HG02588 (cell line): ENCODE measurements at regions not wholly inside any gene's neighbourhood (a gene's known extent, or its start where the extent isn't known, plus 50 kb on each side); places are given as distances from the start of the nearest gene placed in this dataset.
A peak's percentile ranks its signal among the peaks of the same experiment; 100 is the strongest.
"Not testable (repeated sequence)": the region's sequence is repeated elsewhere in the genome, so short reads cannot be mapped to it uniquely, and the experiment has no call there.

Experiments
- ATAC-seq: cut with Tn5 transposase; IDR thresholded peaks from one replicate; pipeline ENCODE4 v1.9.1; 2021; ENCODE audit warnings: mild to moderate bottlenecking, moderate library complexity; ENCODE audit not compliant: unreplicated experiment

GRCh38 chrX:63581906-63582305 lies 203.1 kb downstream of the ARHGEF9 start:
- no peak for ATAC-seq

GRCh38 chrX:63581398-63581797 lies 203.6 kb downstream of the ARHGEF9 start:
- no peak for ATAC-seq

GRCh38 chrX:63576533-63576932 lies 208.5 kb downstream of the ARHGEF9 start:
- no peak for ATAC-seq

- ATAC-seq, result not testable (repeated sequence)
Measured at GRCh38 chrX:63575700-63576099, 209.3 kb downstream of the ARHGEF9 start.

GRCh38 chrX:63566856-63567255 lies 215.7 kb upstream of the SPIN4 start:
- no peak for ATAC-seq

- no peak for ATAC-seq
Measured at GRCh38 chrX:63561425-63561824, 210.3 kb upstream of the SPIN4 start.

- peak; percentile 98 for ATAC-seq
Measured at GRCh38 chrX:63560601-63561218, 209.6 kb upstream of the SPIN4 start.

GRCh38 chrX:63551856-63552255 lies 200.7 kb upstream of the SPIN4 start:
- ATAC-seq, result no peak

- ATAC-seq, result no peak
Measured at GRCh38 chrX:63530654-63531053, 179.5 kb upstream of the SPIN4 start.

GRCh38 chrX:63529961-63530360 lies 178.8 kb upstream of the SPIN4 start:
- no peak for ATAC-seq

GRCh38 chrX:63526863-63527262 lies 175.7 kb upstream of the SPIN4 start:
- no peak for ATAC-seq

GRCh38 chrX:63525491-63525890 lies 174.4 kb upstream of the SPIN4 start:
- ATAC-seq, result no peak

GRCh38 chrX:63519368-63519767 lies 168.2 kb upstream of the SPIN4 start:
- not testable (repeated sequence) for ATAC-seq

GRCh38 chrX:63514569-63515080 lies 163.5 kb upstream of the SPIN4 start:
- no peak for ATAC-seq

GRCh38 chrX:63513825-63514568 lies 162.9 kb upstream of the SPIN4 start:
- no peak for ATAC-seq

- ATAC-seq, result no peak
Measured at GRCh38 chrX:63511361-63511760, 160.2 kb upstream of the SPIN4 start.

GRCh38 chrX:63508668-63509067 lies 157.5 kb upstream of the SPIN4 start:
- ATAC-seq, result no peak

- ATAC-seq, result no peak
Measured at GRCh38 chrX:63506320-63506719, 155.2 kb upstream of the SPIN4 start.

GRCh38 chrX:63503541-63503940 lies 152.4 kb upstream of the SPIN4 start:
- no peak for ATAC-seq

- ATAC-seq, result no peak
Measured at GRCh38 chrX:63488546-63489373, 137.6 kb upstream of the SPIN4 start.

GRCh38 chrX:63475200-63475599 lies 124.1 kb upstream of the SPIN4 start:
- ATAC-seq, result no peak

GRCh38 chrX:63471004-63471403 lies 119.9 kb upstream of the SPIN4 start:
- no peak for ATAC-seq
